CD14-positive monocyte (primary cell): ENCODE measurements at regions not wholly inside any gene's neighbourhood (a gene's known extent, or its start where the extent isn't known, plus 50 kb on each side); places are given as distances from the start of the nearest gene placed in this dataset.

Experiments used
- DNase-seq, 3 donors: peaks; one replicate each; pipeline ENCODE4 v3.0.0-alpha.2; 2011 to 2022
- H2AFZ ChIP-seq: 2 replicates; pipeline ENCODE4 v1.6.0; 2012; ENCODE audit warnings: mild to moderate bottlenecking, low read depth, low read length, inconsistent platforms; ENCODE audit not compliant: insufficient read depth, poor library complexity, severe bottlenecking
- H3K27ac ChIP-seq, 2 donors: 1 replicate in 1 of 2; 2 replicates in 1 of 2; pipeline ENCODE4 v1.5.1; 2012 to 2013; ENCODE audit warnings: low read length in 2 of 2, control low read depth in 1 of 2, inconsistent platforms in 1 of 2, low read depth in 1 of 2, mild to moderate bottlenecking in 1 of 2
- H3K27me3 ChIP-seq, 2 donors: one replicate each; pipeline versions ENCODE4 v1.6.0 to v1.6.1; 2011 to 2013; ENCODE audit warnings: low read length in 2 of 2; ENCODE audit not compliant: control insufficient read depth in 2 of 2, insufficient read depth in 2 of 2
- H3K36me3 ChIP-seq, 2 donors: replicated peaks in 1 of 2; 1 replicate in 1 of 2; 2 replicates in 1 of 2; pipeline versions ENCODE4 v1.5.1 to v1.6.1; 2012 to 2013; ENCODE audit warnings: low read length in 2 of 2, control low read depth in 1 of 2, inconsistent platforms in 1 of 2, mild to moderate bottlenecking in 1 of 2; ENCODE audit not compliant: insufficient read depth in 2 of 2, control insufficient read depth in 1 of 2
- H3K4me1 ChIP-seq, 2 donors: 1 replicate in 1 of 2; 2 replicates in 1 of 2; pipeline versions ENCODE4 v1.5.1 to v1.6.1; 2012 to 2013; ENCODE audit warnings: low read length in 2 of 2, control low read depth in 1 of 2, inconsistent platforms in 1 of 2, mild to moderate bottlenecking in 1 of 2, moderate library complexity in 1 of 2; ENCODE audit not compliant: insufficient read depth in 2 of 2, control insufficient read depth in 1 of 2
- H3K4me2 ChIP-seq: replicated peaks from 2 replicates; pipeline ENCODE3; 2012; ENCODE audit warnings: low read length, moderate library complexity, mild to moderate bottlenecking; ENCODE audit not compliant: poor library complexity, severe bottlenecking; ENCODE audit errors: extremely low read depth
- H3K4me3 ChIP-seq, 3 experiments: fragments of 200-600 bp in 1 of 3; sonication (generic) in 1 of 3; replicated peaks in 1 of 3; 1 replicate in 2 of 3; 2 replicates in 1 of 3; pipeline ENCODE4 v1.5.1; 2011 to 2013; ENCODE audit warnings: low read length in 3 of 3, mild to moderate bottlenecking in 3 of 3, control low read depth in 2 of 3, low read depth in 2 of 3, inconsistent platforms in 1 of 3, moderate library complexity in 1 of 3
- H3K79me2 ChIP-seq: 2 replicates; pipeline ENCODE4 v1.6.0; 2012; ENCODE audit warnings: mild to moderate bottlenecking, control low read depth, inconsistent platforms, low read length, moderate library complexity; ENCODE audit not compliant: insufficient read depth
- H3K9ac ChIP-seq: 2 replicates; pipeline ENCODE4 v1.6.0; 2017; ENCODE audit warnings: low read length, mild to moderate bottlenecking; ENCODE audit not compliant: insufficient read depth, poor library complexity, severe bottlenecking
- H3K9me3 ChIP-seq, 2 donors: replicated peaks in 1 of 2; 1 replicate in 1 of 2; 2 replicates in 1 of 2; pipeline versions ENCODE4 v1.5.1 to v1.6.1; 2012 to 2013; ENCODE audit warnings: low read length in 2 of 2, control low read depth in 1 of 2; ENCODE audit not compliant: control insufficient read depth in 1 of 2, insufficient read depth in 1 of 2
- H4K20me1 ChIP-seq: 2 replicates; pipeline ENCODE4 v1.6.0; 2012; ENCODE audit warnings: mild to moderate bottlenecking, low read length, control low read depth, moderate library complexity; ENCODE audit not compliant: insufficient read depth
- H3K27ac Mint-ChIP-seq, 7 donors: one replicate each; pipeline ENCODE4 v1.8.0; 2020; ENCODE audit warnings: mild to moderate bottlenecking in 7 of 7, mixed read lengths in 7 of 7, moderate library complexity in 6 of 7, inconsistent platforms in 2 of 7
- H3K27me3 Mint-ChIP-seq, 3 donors: one replicate each; pipeline ENCODE4 v1.8.0; 2021 to 2022; ENCODE audit warnings: low read depth in 3 of 3, mild to moderate bottlenecking in 3 of 3, mixed read lengths in 3 of 3, moderate library complexity in 3 of 3, inconsistent platforms in 1 of 3
- H3K36me3 Mint-ChIP-seq, 2 donors: one replicate each; pipeline ENCODE4 v1.8.0; 2020; ENCODE audit warnings: mixed read lengths in 2 of 2, inconsistent platforms in 1 of 2, mild to moderate bottlenecking in 1 of 2
- H3K4me1 Mint-ChIP-seq: one replicate; pipeline ENCODE4 v1.8.0; 2020; ENCODE audit warnings: mild to moderate bottlenecking, mixed read lengths
- H3K4me3 Mint-ChIP-seq, 2 donors: one replicate each; pipeline ENCODE4 v1.8.0; 2020; ENCODE audit warnings: mild to moderate bottlenecking in 2 of 2, mixed read lengths in 2 of 2, moderate library complexity in 1 of 2
- H3K9me3 Mint-ChIP-seq, 7 donors: one replicate each; pipeline ENCODE4 v1.8.0; 2020 to 2022; ENCODE audit warnings: mixed read lengths in 7 of 7, mild to moderate bottlenecking in 6 of 7, moderate library complexity in 6 of 7, inconsistent platforms in 2 of 7
- WGBS: methylation state at CpG from one replicate; pipeline ENCODE4 v1.1.5; 2013; ENCODE audit warnings: missing lambda C conversion rate; ENCODE audit not compliant: insufficient coverage; 5-methylcytosine and 5-hydroxymethylcytosine counted together
- intact Hi-C, 2 donors: fragments of 100-400 bp; cut with micrococcal nuclease; formaldehyde crosslinking; loops; one replicate each; pipeline versions ENCODE4 v1.15.0 to v1.15.1; 2023
- TF ChIP-seq, protein P1 (sequence below): fragments of 200-600 bp; IDR thresholded peaks from one replicate; pipeline ENCODE4 v1.8.0; 2022; ENCODE audit warnings: antibody characterized with exemption, mild to moderate bottlenecking

DNA sequence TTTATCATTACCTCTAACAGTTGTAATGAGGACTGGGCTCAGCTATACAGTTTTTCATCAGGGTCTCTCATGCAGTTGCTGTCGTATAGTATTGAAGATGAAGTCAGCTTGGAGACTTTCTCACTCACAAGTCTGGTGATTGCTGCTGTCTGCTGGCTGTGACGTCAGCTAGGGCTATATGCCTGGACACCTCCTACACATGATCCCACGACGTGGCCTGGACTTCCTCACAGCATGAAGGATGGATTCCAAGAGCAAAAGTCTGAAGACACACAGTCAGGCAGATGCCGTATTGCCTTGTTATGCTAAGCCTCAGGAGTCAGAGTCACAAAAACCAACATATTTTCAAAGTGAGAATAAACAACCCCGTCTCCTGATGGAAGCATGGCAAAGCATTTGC is 193.3 kb downstream of the LURAP1L start:
- intact Hi-C loops: no loop called here
- Mint-ChIP-seq H3K36me3 (no peaks in the 10 kb centered on the region), H3K27ac (no peak overlapping the region), H3K27me3 (no peaks in the 10 kb centered on the region), H3K4me1 (no peaks in the 10 kb centered on the region), H3K9me3 (peaks cover 0 to 3% (median 0%) of the 10 kb centered on the region in 7 donors), H3K4me3 (no peak overlapping the region)
- Histone ChIP-seq H3K27me3 (no peaks in the 10 kb centered on the region), H3K4me2 (no peak overlapping the region), H2AFZ (no peak overlapping the region), H4K20me1 (no peaks in the 10 kb centered on the region), H3K79me2 (no peaks in the 10 kb centered on the region), H3K36me3 (no peaks in the 10 kb centered on the region), H3K9me3 (peaks cover 0 to 3% of the 10 kb centered on the region in 2 donors), H3K27ac (no peak overlapping the region), H3K9ac (no peak overlapping the region), H3K4me3 (no peak overlapping the region), H3K4me1 (no peaks in the 10 kb centered on the region)
- WGBS: 100% methylated on average over 1 of the region's 6 CpGs
- no peak for DNase-seq
- TF ChIP-seq, protein P1, sequence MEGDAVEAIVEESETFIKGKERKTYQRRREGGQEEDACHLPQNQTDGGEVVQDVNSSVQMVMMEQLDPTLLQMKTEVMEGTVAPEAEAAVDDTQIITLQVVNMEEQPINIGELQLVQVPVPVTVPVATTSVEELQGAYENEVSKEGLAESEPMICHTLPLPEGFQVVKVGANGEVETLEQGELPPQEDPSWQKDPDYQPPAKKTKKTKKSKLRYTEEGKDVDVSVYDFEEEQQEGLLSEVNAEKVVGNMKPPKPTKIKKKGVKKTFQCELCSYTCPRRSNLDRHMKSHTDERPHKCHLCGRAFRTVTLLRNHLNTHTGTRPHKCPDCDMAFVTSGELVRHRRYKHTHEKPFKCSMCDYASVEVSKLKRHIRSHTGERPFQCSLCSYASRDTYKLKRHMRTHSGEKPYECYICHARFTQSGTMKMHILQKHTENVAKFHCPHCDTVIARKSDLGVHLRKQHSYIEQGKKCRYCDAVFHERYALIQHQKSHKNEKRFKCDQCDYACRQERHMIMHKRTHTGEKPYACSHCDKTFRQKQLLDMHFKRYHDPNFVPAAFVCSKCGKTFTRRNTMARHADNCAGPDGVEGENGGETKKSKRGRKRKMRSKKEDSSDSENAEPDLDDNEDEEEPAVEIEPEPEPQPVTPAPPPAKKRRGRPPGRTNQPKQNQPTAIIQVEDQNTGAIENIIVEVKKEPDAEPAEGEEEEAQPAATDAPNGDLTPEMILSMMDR: no peak

DNA sequence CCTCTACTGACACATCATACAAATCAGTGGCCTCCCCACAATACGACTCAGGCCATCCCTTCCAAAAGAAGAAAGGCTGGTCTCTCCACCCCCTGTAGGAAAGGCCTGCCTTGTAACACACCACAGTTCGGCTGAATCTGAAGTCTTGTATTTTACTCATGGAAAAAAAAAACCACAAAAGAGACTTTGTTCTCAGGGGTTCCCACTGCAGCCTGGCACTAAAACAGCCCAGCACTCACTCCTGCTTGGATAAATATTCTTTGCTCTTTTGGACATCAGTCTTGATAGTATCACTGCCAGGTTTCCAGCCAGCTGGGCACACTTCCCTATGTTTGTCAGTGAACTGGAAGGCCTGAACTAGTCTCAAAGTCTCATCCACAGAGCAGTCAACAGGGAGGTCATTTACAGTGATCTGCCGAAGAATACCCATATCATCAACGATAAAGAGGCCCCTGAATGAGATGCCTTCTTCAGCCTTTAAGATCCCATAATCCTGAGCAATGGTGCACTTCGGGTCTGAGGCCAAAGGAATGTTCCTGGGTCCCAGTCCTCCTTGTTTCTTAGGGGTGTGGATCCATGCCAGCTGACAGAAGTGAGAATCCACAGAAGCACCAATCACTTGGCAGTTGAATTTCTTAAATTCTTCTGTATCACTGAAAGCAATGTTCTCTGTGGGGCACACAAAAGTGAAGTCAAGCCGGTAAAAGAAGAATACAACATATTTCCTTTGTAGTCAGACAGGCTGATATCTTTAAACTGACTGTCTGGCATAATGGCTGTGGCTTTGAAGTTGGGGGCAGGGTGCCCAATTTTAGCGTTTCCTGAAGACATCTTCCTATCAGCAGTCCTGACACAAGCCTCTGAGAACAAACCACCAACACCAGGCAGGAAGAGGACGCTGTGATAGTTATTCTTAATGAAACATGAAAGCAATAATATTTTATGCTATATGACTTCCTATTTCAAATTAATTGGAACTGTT is 198.1 kb downstream of the LURAP1L start:
- no peak overlapping the region for H3K9ac ChIP-seq
- no peak overlapping the region for H3K4me3 ChIP-seq
- no peaks in the 10 kb centered on the region for H3K27me3 Mint-ChIP-seq
- no peaks in the 10 kb centered on the region for H4K20me1 ChIP-seq
- H3K4me1 Mint-ChIP-seq: no peaks in the 10 kb centered on the region
- H3K9me3 ChIP-seq: peaks cover 0 to 3% of the 10 kb centered on the region in 2 donors
- no peaks in the 10 kb centered on the region for H3K27me3 ChIP-seq
- no peak for DNase-seq
- no peak overlapping the region for H3K27ac Mint-ChIP-seq
- no peak overlapping the region for H3K4me2 ChIP-seq
- peaks cover 0 to 4% (median 0%) of the 10 kb centered on the region in 7 donors for H3K9me3 Mint-ChIP-seq
- H3K36me3 ChIP-seq: no peaks in the 10 kb centered on the region
- no peaks in the 10 kb centered on the region for H3K4me1 ChIP-seq
- TF ChIP-seq, protein P1: no peak
- H3K79me2 ChIP-seq: no peaks in the 10 kb centered on the region
- H3K36me3 Mint-ChIP-seq: no peaks in the 10 kb centered on the region
- intact Hi-C loops: no loop called here
- WGBS: 88% methylated on average over 2 of the region's 8 CpGs
- no peak overlapping the region for H3K27ac ChIP-seq
- H3K4me3 Mint-ChIP-seq: no peak overlapping the region
- no peak overlapping the region for H2AFZ ChIP-seq
